Fibroblast of the aortic adventitia (primary cell): ENCODE measurements at regions not wholly inside any gene's neighbourhood (a gene's known extent, or its start where the extent isn't known, plus 50 kb on each side); places are given as distances from the start of the nearest gene placed in this dataset.

ENCODE experiments used
- DNase-seq: peaks from one replicate; pipeline ENCODE4 v3.0.0-alpha.2; 2010; ENCODE audit warnings: low read depth
- H3K4me3 ChIP-seq: 2 replicates; pipeline ENCODE4 v1.5.1; 2011; ENCODE audit warnings: low read depth, mild to moderate bottlenecking, control low read depth, low read length, moderate library complexity
- TF ChIP-seq, protein P1 (sequence below): IDR thresholded peaks from 2 replicates; pipeline ENCODE4 v1.5.1; 2011; ENCODE audit warnings: mild to moderate bottlenecking, low read length, control low read depth, inconsistent platforms; ENCODE audit not compliant: insufficient read depth

DNA sequence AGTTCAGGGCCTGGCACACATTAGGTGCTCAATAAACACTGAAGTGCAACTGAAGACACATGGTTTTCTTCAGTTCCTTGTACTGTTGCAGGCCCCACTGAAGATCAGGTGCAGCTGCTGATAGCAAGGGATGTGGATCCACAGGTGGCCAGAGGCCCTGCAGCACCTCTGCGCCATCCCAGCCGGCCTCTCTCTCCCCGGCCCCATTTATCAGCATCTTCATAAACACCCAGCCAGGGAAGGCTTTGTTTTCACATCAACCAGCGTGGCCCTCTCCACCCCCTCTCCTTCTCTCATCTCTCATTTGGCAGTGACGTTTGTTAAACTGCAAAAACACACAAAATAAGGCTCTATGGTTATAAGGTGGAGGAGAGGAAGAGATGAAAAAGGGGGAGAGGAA is 528.8 kb downstream of the BUD13 start:
- no peak overlapping the region for H3K4me3 ChIP-seq
- DNase-seq: no peak
- TF ChIP-seq, protein P1, sequence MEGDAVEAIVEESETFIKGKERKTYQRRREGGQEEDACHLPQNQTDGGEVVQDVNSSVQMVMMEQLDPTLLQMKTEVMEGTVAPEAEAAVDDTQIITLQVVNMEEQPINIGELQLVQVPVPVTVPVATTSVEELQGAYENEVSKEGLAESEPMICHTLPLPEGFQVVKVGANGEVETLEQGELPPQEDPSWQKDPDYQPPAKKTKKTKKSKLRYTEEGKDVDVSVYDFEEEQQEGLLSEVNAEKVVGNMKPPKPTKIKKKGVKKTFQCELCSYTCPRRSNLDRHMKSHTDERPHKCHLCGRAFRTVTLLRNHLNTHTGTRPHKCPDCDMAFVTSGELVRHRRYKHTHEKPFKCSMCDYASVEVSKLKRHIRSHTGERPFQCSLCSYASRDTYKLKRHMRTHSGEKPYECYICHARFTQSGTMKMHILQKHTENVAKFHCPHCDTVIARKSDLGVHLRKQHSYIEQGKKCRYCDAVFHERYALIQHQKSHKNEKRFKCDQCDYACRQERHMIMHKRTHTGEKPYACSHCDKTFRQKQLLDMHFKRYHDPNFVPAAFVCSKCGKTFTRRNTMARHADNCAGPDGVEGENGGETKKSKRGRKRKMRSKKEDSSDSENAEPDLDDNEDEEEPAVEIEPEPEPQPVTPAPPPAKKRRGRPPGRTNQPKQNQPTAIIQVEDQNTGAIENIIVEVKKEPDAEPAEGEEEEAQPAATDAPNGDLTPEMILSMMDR: no peak

DNA sequence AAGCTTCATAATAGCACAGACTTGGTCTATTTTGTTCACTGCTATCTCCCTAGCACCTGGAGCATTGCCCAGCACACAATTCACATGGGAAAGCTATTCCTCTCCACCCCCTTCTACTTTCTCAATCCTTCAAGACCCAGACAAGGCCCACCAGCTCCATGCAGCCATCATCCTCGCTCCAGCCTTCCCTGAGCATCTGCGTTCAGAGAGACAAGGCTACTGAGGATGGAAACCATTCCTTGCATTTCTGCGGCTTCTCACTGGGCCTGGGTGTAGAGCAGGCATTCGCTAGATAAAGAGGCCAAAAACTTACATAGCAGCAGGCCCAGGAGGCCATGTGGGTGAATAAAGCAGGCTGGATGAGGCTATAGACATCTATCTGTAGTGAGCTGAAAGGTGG is 530.8 kb downstream of the BUD13 start:
- no peak for DNase-seq
- no peak overlapping the region for H3K4me3 ChIP-seq
- TF ChIP-seq, protein P1: no peak

DNA sequence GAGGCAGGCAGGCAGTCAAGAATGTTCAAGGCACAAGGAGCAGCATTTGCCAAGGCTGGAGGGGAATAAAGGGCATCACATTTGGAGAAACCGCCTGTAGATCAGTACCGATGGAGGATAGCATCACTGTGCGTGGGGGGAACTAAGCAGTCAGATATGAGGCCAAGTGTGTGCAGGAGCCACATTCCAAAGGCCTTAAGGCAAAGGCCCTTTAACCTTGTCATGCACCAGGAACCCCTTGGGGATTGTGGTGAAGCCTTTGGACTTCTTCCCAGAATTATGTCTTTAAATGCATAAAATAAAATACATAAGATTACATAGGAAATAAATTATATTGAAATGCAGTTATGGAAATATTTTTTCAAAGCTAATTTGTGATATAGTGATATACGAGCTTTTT is 532.1 kb downstream of the BUD13 start:
- TF ChIP-seq, protein P1: no peak
- DNase-seq: no peak
- no peak overlapping the region for H3K4me3 ChIP-seq

DNA sequence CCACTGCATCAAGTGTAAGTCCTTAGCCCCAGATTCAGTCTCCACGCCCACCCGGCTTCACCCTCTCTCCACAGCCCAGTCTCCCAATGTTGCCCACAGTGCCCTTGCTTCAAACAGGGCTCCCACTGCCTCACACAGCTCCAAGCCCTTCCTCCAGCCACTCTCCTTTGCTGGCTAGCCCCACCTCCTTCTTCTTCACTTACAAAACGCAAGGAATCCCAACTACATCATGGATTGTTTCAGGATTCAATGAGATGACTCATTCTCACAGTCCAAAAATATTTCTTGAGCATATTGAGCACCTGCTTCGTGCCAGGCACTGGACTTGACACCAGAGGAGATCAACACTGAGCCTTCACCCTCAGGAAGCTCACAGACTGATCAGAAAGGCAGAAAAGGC is 533.5 kb downstream of the BUD13 start:
- TF ChIP-seq, protein P1: no peak
- no peak overlapping the region for H3K4me3 ChIP-seq
- no peak for DNase-seq

DNA sequence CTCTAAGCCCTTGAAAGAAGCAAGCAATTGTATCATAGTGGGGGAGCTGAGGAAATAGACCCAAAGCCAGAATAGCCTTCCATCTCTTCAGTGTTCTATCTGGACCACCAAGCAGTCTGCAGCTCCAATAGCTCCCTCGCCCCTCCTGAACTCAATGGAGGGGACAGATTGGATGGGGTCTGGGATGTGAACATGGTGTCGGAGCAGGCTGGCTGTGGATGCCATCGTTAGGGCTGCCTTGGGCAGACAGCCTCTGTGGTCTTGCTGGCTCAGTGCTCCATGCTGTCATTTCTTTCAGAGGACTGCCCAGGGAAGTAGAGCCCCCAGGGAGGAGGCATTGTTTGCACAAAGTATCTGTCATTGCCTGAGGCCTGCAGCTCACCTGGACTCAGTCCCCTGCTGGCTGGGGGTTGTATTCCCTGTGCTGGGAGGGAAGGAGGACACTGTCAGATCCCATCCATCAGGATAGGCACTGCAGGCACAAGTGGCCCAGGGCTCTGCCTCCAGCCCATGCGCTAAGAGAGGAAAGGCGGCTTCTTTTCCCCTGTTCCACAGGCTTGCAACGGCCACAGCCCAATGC is 537.7 kb downstream of the BUD13 start:
- no peak overlapping the region for H3K4me3 ChIP-seq
- no peak for DNase-seq
- TF ChIP-seq, protein P1: no peak

DNA sequence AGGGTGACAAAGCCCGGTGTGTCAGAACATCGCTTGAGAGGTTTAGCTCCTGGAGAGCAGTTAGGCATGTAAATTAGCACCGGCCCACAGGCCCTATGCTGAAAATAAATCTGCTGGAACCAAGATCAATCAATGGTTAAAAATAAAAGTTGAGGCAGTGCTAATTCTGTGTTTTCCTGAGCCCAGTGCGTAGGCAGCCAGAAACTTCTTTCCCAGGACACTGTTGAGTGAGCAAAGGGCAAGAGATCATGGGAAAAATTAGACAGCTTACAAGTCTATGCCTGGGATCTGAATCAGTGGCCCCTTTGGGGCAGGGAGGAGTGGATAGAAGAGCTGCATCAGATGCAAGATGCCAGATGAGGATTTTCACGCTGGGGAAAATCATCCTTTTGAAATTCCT is 539.2 kb downstream of the BUD13 start:
- no peak overlapping the region for H3K4me3 ChIP-seq
- TF ChIP-seq, protein P1: no peak
- no peak for DNase-seq

DNA sequence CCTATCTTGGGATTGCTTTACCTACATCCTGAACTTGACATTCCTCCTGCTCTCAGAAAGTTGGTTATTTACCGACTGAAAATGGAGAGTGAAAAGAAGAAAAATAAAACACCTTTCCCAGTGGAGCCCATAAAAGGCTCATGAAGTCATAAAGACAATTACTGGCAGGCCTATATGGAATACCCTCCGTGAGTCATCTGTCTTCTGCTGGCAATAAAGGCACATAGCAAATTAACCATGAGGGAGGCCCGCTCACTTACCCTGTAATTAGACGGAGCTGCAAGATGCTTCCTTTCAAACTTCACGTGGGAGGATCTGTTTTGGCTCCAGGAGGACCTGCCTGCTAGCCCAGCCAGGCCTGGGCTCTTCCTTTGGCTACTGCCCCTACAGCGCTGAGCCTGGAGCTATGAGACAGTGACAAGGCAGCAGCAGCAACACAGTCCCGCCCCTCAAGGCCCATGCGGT is 540.4 kb downstream of the BUD13 start:
- no peak overlapping the region for H3K4me3 ChIP-seq
- TF ChIP-seq, protein P1: no peak
- no peak for DNase-seq
